Stimulated activated CD4-positive, alpha-beta T cell treated with anti-CD3 and anti-CD28 coated beads, Interleukin-12 subunit alpha, Interleukin-12 subunit beta, amount 100 ng/mL, for 4 hours (primary cell): ENCODE measurements at regions not wholly inside any gene's neighbourhood (a gene's known extent, or its start where the extent isn't known, plus 50 kb on each side); places are given as distances from the start of the nearest gene placed in this dataset.

Source experiments
- DNase-seq: peaks from one replicate; pipeline ENCODE4 v3.0.0-alpha.2; 2020

DNA sequence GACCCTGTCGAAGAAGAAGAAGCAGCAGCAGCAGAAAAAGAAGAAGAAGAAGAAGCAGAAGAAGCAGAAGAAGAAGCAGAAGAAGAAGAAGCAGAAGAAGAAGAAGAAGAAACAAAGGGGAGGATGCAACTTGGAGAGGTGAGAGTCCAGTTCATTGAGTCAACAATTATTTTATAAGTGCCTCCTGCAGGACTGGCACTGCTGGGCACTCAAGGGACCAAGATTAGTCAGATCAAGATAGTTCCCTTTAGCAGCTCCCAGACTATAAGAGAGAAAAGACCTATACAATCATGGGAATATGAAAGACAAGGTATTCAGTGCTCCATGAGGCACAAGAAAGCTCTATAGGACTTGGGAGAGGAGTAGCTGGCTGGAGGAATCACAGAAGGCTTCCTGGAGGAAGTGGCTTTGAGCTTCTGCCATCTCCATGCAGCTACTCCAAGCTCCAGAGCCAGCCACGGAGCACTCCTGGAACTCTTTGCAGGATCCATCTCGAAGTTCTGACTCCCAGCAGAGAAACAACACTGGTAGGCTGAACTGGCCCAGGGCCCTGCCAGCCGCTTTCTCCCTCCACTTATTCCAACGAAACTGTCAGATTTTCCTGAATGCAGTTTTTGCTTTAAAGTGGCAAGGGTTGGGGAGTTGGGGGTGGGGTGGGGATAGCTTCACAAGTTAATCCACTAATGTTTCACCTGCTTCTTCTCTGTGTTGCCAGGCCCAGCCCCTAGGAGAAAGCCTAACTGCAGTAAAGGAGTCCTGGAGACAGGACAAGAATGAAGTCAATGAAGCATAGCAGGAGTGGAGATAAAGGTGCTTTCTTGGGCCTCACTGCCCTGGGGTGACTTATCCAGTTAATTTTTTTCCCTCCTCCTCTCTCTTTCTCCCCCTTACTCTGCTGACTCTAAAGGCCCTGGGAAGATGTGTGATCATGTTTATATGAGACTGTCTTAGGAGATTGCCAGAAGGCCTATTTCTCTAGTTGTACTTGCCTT, 140.1 kb upstream of the PARP11 start:
- DNase-seq = no peak

DNA sequence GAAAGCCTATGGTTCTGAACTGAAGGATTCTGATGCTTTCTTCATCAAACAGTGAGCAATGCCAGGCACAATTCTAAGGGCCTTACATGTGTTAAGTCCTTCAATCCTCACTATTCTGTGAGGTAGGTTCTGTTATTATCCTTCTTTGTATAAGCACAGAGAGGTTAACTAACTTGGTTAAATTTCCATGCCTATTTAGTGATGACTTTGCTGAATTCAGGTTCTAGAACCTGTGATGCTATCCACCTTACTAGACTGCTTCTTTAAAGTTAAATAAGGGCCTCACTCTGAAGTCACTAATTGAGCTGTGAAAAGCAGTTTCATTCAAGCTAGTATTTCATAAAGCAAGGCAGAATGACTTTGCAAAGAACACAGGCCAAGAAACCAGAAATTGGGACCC, 138.9 kb upstream of the PARP11 start:
- no peak for DNase-seq

DNA sequence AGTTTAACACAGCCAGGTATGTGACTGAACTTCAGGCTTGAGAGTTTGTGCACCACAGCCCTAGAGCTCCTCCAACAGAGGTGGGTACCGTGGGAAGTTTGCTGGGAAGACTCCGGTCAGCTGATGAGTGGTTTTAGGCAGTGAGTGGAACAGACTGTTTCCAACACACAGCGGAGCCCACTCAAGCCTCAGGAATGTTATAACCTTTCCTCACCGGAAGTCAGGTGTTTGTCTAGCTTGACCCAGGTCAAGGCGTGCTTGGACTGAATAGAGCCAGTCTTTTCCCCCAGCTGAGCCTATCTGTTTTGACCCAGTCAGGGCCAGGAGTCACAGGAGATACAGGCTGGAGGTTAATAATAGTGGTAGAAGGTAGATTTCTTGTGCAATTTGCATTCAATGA, 138.4 kb upstream of the PARP11 start:
- DNase-seq = no peak

DNA sequence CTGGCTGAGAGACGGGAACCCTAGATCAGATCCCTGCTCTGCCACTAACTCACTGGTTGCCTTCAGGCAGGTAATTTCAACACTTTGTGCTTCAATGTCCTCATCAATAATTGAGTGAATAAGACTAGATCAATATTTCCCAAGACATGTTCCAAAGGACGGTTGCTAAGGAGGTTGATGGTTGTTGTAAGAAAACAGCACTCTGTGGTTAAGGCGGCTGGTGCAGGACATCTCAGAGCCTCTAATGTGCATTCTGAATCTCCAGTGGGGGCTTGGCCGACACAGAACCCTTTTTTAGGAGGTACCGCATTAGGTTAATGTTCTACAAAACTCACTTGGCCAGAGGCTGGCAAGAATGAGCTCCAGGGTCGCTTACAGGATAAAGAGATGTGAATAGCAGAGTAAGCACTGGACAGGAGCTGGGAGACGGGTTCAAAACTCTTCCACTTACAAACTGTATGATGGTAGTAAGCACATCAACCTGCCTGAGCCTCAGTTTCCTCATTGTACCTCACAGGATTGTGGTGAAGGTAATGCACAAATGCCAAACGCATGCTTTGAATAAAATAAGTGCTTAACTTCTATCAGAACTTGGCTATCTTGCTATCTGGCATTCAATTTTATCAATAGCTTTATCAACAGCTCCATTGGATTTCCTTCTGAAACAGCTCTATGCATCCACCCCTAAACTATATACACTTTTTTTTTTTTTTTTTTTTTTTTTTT, 136.9 kb upstream of the PARP11 start:
- DNase-seq = no peak

DNA sequence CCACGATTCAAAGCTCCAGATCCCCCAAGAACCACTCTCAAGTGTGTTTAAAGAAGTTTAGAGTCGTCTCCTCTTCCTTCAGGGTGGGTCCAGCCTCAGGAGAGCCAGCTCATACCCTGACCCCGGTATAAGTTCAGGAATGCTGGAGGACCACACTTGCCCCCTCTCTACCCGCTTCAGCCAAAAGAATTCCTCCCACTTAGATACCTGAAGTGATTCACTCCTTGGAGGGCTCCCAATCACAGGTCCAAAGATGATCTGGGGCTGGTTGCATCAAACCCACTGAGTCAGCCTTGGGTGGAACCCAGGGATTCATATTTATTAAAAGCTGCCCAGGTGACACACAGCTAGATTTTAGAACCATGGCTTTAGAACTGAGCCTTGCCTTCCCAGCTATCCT, 133.5 kb upstream of the PARP11 start:
- DNase-seq = no peak

DNA sequence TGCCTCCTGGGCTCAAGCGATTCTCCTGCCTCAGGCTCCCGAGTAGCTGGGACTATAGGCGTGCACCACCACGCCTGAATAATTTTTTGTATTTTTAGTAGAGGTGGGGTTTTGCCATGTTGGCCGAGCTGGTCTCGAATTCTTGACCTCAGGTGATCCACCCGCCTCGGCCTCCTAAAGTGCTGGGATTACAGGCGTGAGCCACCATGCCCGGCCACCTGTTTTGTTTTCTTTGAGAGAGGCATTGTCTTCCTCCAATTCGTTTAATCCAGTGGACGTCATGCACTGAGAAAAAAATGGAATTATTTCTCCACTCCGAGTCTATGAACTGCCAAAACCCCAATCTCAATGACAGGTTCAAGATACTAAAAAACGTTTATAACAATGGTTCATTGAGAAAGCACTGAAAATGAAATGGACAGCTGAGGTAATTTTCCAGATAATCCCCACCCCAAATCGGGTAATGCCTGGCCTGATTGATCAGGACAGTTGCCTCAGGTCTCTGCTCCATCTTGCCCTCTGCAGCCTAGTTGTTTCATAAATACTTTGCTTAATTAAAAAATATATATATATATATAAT, 132.7 kb upstream of the PARP11 start:
- no peak for DNase-seq

DNA sequence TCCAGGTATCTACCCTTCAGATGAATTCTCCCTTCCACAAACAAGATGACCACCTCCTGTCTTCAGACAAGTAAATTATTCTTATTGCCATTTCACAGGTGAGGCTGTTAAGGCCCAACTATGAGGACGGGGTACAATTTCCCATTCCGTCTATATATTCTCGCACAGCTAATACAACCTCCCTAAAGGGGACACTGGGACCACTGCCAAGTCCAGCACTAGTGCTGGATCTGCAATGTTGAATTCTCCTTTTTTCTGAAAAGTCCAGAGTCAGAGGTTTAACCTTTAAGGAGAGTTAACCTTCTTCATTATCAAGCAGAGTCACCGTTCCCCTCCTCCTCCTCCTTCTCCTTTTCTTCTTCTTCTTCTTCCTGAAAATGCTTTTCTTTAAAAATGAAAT, 130.4 kb upstream of the PARP11 start:
- DNase-seq = no peak

DNA sequence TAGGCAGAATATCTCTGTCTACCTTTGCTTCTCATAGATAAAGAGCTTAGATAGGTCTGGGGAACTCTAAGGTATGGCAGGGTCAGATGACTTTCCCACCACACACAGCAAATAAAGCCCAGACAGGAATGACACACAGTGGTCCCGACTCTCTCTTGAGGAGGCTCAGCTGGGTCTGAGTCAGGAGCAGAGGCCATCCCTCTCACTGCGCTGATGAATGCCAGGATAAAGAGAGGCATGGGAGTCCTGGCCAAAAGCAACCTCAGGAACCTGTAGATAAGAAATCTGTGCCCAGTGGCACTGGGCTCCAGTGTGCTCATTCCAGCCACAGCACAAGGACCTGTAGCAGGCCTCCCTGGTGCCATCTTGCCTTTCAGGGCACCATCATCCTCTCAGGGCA, 129.4 kb upstream of the PARP11 start:
- no peak for DNase-seq

DNA sequence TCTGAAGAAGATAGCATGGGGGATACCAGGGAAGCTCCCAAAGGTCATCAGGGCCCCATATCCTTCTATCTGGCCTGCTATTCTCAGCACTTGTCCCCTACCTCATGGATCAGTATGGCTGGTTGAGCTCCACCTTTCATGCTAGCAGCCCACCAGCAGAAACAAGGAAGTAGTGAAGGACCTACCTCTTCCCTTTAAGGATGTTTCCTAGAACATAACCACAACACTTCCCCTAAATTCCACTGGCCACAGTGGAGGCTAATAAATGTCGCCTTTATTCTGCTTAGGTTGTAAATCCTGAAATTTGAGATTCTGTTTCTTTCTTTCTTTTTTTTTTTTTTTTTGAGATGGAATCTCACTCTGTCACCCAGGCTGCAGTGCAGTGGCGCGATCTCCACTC, 128.6 kb upstream of the PARP11 start:
- DNase-seq = no peak

DNA sequence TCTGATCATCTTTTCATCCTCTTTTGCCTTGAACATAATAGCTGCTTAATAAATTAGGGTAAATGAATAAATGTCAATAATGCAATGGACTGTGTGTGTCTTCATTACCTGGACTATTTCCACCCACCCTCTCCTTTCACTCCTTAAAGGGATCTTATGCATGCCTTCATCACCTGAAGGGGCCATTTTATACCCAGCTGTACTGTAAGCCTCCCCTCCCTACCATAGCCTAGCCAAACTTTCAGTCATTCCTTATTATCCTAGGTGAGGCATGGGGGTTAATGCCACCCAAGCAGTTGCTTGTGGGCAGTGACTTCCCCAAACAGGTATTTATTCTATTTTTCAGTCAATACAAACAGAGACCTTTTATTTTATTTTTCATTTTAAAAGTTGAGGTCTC, 127.8 kb upstream of the PARP11 start:
- DNase-seq = no peak

DNA sequence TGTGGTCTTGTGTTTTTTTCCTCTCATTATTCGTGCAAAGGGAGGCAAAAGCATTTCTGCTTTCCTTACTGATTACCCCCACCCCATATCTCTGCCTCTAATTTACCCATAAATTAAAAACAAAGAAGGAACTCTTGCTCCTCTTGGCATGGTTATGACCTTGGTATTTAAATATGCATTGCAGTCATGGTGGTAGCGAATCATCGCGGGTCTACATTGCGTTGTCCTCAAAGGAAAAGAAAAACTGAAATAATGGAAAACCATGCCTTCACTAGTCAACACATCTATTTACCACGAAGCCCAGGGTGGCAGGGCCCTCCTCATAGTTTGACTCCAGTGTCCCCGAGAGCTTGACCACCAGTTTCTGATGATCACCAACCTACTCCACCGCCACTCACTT, 126.7 kb upstream of the PARP11 start:
- DNase-seq = no peak

DNA sequence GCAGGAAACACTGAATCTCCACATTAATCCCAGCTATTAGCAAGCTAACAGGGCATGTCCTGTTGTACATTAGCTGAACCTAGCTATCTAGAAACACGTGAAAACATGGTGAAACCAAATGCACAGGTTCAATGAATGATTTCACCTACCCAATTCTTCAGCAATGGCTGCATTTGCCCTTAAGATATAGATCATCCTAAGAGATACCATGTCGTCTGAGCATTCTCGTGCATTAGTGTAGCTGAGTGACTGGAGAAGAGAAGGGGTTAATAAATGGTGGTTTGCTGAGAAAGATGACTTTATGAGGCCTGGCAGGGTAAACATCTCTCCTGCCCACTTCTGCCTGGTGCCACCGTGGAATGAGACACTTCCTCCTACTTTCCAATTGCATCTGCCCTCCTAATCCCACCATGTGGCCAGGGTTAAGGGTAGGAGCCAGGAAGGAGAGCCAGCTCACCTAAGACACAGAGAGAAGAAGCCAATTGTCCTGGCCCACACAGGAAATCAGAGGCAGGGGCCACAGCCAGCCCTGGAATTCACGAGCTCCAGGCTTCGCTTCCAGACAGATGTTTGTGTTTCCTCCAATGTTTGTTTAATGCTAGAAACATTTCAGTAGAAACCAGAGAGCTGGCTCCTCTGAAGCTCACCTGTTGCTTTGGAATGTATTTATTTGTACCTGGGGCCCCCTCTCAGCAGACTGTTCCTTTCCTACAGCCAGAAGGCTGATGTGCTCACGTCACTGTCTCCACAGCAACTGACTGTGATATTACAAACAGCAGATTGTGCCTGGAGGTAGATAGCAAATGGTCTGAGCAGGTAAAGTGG, 126.0 kb upstream of the PARP11 start:
- DNase-seq = no peak

DNA sequence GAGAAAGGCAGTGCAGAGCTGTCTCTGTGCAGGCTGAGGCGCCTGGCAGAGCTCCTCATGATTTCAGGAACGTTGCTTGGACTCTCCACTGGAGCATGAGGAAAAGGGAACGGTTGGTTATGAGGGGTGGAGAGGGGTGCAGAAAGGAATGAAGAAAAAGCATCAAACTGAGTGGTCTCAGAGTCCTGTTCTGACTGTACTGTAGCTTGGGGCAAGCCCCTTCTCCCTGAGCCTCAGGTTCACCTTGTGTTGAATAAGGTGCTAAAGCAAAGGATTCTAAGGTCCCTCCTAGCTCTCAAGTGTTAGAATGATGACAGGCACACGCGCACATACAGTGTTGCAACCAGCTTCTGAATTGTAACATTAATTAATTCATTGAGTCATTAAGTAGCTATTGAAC, 125.2 kb upstream of the PARP11 start:
- no peak for DNase-seq

DNA sequence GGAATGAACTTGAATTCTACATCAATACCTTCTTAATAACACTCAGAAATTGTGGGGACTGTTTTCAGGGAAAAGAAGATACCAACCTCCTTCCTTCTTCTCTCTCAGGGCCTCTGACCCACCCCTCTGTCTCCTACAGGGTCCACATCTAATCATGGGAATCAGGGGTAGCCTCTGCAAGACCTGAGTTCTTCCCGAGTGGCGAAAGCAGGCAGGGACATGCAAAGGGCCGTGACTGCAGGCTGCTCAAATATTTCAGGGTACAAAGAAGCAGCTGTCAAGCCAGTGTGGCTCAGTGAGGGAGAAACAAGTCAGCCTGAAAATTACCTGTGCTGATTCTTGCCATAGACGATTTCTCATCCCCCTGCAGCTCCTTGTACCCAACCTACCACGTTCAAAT, 123.1 kb upstream of the PARP11 start:
- DNase-seq = no peak

DNA sequence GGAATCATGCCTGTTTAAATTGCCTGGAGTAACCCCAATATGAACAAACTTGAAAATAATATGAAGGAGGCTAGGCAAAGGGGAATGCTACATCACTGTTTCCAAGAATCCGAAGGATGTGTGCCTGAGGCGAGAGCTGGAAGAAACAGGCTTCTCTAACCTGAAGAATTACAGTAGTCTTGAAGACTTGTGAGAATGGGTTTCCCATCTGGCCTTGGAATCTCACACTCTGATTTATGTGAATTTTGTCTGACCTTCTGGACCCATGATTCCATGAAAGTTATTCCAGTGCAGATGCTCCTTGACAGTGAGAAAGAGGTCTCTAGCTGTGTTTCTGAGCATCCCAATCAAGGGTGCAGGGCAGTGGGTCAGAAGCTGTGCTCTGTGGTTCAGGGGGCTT, 122.1 kb upstream of the PARP11 start:
- no peak for DNase-seq

DNA sequence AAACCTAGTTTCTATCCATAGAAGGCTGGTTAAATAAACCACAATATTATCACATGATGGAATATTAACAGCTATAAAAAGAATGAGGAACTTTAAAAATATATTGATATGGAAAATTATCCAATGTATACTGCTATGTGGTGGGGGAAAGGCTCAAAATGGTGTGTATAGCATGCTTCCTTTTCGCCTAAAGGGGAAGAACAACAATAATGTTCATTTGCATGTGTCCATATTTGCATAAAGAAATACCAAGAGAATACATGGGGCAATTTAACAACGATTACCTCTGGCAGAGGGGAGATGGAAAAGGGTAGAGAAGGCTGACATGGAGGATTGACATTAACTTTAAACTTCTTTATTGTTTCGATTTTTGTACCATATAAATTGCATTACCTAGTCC, 121.3 kb upstream of the PARP11 start:
- no peak for DNase-seq

DNA sequence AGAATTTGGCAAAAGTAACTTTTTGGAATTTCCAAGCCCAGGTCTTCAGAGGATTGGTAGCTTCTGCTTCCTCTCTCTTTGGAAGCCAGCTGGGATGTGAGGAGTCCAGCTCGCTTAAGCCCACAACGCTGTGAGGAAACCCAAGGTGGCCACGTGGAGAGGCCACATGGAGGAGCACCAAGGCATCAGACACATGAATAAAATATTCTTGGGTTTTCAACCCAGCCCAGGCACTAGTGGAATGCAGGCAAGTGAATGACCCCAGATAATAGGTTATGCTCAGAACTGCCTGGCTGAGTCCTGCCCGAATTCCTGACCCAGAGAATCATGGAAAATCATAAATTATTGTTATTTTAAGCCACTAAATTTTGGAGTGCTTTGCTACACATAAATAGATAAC, 119.7 kb upstream of the PARP11 start:
- no peak for DNase-seq

DNA sequence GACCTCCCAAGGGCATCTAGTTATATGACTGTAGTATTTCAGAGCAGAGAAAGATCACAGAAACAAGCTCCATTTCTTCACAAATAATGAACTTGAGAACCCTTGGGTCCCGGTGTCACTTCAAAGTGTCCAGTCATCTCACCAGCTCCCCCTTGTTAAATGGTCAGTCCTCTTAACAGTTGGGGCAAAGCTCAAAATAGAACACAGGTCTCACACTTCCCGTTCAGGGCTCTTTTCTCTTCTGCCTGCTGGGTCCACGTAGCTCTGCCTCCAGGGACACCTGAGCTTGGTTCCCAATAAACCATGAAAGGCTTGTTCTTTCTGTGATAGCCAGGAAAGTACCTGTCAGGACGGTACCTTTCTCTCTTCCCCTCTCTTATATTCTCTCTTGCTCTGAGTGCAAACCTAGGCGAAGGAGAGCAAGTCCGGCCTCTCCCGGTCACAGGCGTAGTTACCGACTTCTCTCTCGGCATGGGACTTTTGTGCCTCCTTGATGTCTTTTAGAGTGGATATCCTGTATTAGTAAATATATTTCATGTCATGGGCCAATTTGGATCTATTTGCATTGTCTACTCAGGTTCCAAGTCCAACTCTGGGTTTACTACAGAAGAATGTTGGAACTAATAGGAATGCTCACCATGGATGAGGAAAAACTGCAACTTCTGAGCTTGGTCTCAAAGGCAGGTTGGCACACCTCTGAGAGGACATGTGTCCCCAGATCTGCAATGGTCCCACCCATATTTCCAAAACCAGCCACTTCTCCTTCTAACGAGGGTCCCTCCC, 118.8 kb upstream of the PARP11 start:
- no peak for DNase-seq

DNA sequence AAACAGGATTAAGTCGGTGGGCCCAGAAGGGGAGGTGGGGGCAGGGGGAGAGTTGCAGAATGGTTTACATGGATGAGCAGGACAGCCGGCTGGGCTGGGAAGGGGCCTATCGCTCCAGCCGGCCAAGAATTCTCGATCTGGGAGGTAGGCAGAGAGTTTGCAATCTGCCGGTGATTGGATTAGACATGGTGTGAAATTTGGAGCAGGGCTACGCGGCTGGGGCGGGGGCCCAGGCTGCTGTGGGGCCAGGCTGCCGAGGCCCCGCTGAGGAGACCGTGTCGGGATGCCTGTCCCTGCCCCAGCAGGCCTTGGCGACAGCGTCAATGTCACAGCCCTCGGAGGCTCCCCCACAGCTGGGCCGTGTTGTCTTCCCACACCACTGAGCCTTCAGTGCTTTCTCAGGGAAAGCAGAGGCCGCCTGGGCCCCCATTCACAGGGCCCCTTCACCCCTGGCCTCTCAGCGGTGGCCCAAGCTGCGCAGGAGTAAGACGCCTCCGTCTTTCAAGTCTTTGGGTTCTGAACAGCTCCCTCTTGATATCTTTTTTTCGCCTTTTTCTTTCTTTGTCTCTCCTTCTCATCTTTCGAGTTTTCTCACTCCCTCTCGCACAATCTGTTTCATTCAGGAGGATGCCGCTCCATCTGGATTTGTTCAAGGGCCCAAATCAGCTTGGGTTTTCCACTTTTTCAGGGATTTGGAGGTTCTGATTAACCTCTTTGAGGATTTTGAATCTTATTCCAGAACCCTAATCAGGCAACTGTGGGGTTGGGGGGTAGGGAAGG, 117.5 kb upstream of the PARP11 start:
- no peak for DNase-seq

DNA sequence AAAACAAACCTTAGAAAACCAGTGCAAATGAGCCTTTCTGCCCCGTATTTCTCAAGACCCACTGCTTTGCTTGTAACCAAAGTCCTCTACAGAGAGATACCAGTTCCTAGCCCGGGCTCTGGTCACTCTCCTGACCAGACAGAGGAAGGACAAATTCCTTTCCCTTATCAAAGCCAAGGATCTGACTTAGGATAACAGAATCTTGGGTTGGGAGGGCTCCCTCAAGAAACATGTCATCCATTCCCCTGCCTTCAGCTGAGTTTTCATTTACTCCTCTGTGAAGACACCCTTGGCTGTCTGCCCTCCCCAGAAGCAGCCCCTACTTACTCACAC, 116.0 kb upstream of the PARP11 start:
- no peak for DNase-seq

DNA sequence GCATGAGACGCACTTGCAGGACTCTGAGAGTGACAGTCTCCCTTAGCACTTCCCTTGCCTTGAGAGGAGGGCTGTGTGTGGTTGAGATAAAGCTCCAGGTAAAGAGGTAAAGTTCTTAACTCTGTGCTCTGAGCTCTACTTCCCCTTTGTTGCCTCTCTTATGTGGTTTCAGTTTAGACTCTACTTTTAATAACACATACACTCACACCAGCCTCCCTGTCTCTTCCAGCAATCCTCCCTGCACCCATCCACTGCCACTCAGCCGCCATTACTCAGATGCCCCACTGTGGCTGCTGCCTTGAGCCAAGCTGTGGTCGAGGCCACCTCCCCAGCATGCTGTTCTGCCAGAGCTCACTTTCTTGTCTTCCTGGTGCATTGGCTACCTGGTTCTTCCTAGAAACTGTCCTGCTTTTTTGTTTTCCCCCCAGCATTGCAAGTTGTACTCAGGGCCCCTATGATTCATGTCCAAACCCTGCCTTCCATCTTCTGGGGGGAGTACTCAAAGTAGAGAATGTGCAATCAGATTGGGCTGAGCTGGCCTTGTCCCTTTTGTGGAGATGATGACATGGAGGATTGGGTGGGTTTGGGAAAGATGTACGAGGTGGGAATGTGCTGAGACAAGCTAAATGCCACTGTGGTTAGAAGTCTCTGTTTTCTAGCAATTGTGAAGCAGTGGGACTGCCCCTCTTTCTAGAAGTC, 115.5 kb upstream of the PARP11 start:
- DNase-seq = no peak
